ENCODE measurements at regions not wholly inside any gene's neighbourhood (a gene's known extent, or its start where the extent isn't known, plus 50 kb on each side); places are given as distances from the start of the nearest gene placed in this dataset.

DNA sequence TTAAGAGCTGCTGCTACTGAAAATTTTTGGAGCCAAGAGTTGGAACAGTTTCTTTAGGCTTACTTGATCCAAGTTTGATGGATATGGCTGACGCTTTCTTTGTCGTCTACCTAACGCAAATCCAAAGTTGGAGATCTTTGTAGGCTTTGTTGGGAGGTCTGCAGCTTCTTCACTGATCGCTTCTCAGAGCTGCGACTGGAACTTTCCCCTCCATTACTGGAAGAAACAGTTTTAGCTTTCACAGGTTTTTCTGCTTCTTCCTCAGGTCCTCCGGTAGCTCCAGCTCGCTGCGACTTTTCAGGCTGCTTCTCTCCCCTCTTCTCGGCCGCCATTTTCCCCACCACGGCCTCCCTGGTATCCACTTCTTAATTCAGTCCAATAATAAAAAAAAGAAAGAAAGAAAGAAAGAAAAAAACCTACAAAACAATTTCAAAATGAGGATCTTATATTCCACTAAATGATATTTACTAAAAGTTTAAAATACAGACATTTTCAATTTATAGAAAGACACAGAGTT lies 178.1 kb upstream of the HMGA2 start:
- TF ChIP-seq, protein P1, sequence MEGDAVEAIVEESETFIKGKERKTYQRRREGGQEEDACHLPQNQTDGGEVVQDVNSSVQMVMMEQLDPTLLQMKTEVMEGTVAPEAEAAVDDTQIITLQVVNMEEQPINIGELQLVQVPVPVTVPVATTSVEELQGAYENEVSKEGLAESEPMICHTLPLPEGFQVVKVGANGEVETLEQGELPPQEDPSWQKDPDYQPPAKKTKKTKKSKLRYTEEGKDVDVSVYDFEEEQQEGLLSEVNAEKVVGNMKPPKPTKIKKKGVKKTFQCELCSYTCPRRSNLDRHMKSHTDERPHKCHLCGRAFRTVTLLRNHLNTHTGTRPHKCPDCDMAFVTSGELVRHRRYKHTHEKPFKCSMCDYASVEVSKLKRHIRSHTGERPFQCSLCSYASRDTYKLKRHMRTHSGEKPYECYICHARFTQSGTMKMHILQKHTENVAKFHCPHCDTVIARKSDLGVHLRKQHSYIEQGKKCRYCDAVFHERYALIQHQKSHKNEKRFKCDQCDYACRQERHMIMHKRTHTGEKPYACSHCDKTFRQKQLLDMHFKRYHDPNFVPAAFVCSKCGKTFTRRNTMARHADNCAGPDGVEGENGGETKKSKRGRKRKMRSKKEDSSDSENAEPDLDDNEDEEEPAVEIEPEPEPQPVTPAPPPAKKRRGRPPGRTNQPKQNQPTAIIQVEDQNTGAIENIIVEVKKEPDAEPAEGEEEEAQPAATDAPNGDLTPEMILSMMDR (IDR thresholded peaks at IDR 0.05 in 2 of 3, conservative IDR thresholded peaks at IDR 0.05 in 1 of 3; ENCODE audit: borderline replicate concordance in 1 of 3, insufficient read depth in 1 of 3, low read depth in 2 of 3, low read length in 2 of 3) = no peak
- no peak for TF ChIP-seq POLR2A (IDR thresholded peaks at IDR 0.05; ENCODE audit: borderline replicate concordance, extremely low read depth, insufficient read depth, insufficient read length)
- TF ChIP-seq, protein P2, sequence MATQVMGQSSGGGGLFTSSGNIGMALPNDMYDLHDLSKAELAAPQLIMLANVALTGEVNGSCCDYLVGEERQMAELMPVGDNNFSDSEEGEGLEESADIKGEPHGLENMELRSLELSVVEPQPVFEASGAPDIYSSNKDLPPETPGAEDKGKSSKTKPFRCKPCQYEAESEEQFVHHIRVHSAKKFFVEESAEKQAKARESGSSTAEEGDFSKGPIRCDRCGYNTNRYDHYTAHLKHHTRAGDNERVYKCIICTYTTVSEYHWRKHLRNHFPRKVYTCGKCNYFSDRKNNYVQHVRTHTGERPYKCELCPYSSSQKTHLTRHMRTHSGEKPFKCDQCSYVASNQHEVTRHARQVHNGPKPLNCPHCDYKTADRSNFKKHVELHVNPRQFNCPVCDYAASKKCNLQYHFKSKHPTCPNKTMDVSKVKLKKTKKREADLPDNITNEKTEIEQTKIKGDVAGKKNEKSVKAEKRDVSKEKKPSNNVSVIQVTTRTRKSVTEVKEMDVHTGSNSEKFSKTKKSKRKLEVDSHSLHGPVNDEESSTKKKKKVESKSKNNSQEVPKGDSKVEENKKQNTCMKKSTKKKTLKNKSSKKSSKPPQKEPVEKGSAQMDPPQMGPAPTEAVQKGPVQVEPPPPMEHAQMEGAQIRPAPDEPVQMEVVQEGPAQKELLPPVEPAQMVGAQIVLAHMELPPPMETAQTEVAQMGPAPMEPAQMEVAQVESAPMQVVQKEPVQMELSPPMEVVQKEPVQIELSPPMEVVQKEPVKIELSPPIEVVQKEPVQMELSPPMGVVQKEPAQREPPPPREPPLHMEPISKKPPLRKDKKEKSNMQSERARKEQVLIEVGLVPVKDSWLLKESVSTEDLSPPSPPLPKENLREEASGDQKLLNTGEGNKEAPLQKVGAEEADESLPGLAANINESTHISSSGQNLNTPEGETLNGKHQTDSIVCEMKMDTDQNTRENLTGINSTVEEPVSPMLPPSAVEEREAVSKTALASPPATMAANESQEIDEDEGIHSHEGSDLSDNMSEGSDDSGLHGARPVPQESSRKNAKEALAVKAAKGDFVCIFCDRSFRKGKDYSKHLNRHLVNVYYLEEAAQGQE (IDR thresholded peaks at IDR 0.05; ENCODE audit: low read depth) = no peak
- TF ChIP-seq EZH2 (IDR thresholded peaks at IDR 0.05) = no peak
- TF ChIP-seq EZH2phosphoT487 (IDR thresholded peaks at IDR 0.05; ENCODE audit: borderline replicate concordance) = no peak

Data from HCT116 (cell line).